A673 (cell line): ENCODE measurements at regions not wholly inside any gene's neighbourhood (a gene's known extent, or its start where the extent isn't known, plus 50 kb on each side); places are given as distances from the start of the nearest gene placed in this dataset.

Source experiments
- CTCF ChIP-seq: fragments of 300-800, 200-600 bp; sonication (generic); conservative IDR thresholded peaks from 2 replicates; pipeline ENCODE4 v1.5.1; 2017; ENCODE audit warnings: low read depth, mild to moderate bottlenecking, antibody characterized with exemption, low read length, moderate library complexity, mixed read lengths
- EZH2 ChIP-seq: fragments of 200-600 bp; sonication (generic); IDR thresholded peaks from 2 replicates; pipeline ENCODE4 v1.6.1; 2017; ENCODE audit warnings: borderline replicate concordance, low read depth, mild to moderate bottlenecking, mixed read lengths, antibody characterized with exemption, low read length; ENCODE audit not compliant: poor library complexity, severe bottlenecking

- TF ChIP-seq CTCF (no peak), EZH2 (no peak)
Observed at GRCh38 chr18:67143028-67143427, 373.5 kb downstream of the DSEL start.
